RWPE1 (cell line): ENCODE measurements at regions not wholly inside any gene's neighbourhood (a gene's known extent, or its start where the extent isn't known, plus 50 kb on each side); places are given as distances from the start of the nearest gene placed in this dataset.
"Not testable (repeated sequence)": the region's sequence is repeated elsewhere in the genome, so short reads cannot be mapped to it uniquely, and the experiment has no call there.

Source experiments
- CTCF ChIA-PET: fragments of 350-600 bp; sonication (Branson Sonifier 250); formaldehyde crosslinking; extraction: SDS; loops from one replicate; lab custom pipeline; 2021; lab: Yijun Ruan, JAX
- POLR2A ChIA-PET: fragments of 400-600 bp; formaldehyde crosslinking; extraction: SDS; loops from one replicate; lab custom pipeline; 2020; ENCODE audit warnings: antibody characterized with exemption; ENCODE audit not compliant: low non-redundant PET; lab: Yijun Ruan, JAX
- DNase-seq: peaks from one replicate; pipeline ENCODE4 v3.0.0; 2012; ENCODE audit warnings: low spot score
- H3K27ac ChIP-seq: fragments of 450-650 bp; 2 replicates; pipeline ENCODE4 v1.5.1; 2017
- TF ChIP-seq, protein P1 (sequence below): fragments of 450-650 bp; conservative IDR thresholded peaks from 2 replicates; pipeline ENCODE4 v1.5.1; 2017; ENCODE audit warnings: low read depth, mild to moderate bottlenecking

DNA sequence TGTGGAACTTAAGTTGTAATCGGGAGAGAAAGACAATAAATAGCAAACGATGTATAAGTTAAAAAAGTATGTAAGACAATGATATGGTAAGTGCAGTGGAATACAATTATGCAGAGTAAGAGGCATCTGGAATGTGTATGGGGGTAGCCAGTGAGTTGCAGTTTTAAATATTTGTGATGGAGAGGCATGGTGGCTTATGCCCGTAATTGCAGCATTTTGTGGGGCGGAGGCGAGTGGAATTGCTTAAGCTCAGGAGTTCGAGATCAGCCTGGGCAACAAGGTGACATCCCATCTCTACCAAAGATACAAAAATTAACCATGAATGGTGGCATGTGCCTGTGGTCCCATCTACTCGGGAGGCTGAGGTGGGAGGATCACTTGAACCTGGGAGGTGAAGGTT is 52.5 kb upstream of the WDFY3 start:
- no peak overlapping the region for H3K27ac ChIP-seq
- TF ChIP-seq, protein P1, sequence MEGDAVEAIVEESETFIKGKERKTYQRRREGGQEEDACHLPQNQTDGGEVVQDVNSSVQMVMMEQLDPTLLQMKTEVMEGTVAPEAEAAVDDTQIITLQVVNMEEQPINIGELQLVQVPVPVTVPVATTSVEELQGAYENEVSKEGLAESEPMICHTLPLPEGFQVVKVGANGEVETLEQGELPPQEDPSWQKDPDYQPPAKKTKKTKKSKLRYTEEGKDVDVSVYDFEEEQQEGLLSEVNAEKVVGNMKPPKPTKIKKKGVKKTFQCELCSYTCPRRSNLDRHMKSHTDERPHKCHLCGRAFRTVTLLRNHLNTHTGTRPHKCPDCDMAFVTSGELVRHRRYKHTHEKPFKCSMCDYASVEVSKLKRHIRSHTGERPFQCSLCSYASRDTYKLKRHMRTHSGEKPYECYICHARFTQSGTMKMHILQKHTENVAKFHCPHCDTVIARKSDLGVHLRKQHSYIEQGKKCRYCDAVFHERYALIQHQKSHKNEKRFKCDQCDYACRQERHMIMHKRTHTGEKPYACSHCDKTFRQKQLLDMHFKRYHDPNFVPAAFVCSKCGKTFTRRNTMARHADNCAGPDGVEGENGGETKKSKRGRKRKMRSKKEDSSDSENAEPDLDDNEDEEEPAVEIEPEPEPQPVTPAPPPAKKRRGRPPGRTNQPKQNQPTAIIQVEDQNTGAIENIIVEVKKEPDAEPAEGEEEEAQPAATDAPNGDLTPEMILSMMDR, result no peak
- POLR2A ChIA-PET, result no interaction called here
- CTCF ChIA-PET, result interaction anchor here (0.6 kb wide), 1 partner anchor 1024 kb away, joined by 4 read pairs; no protein-coding TSS in a partner anchor
- DNase-seq, result no peak

DNA sequence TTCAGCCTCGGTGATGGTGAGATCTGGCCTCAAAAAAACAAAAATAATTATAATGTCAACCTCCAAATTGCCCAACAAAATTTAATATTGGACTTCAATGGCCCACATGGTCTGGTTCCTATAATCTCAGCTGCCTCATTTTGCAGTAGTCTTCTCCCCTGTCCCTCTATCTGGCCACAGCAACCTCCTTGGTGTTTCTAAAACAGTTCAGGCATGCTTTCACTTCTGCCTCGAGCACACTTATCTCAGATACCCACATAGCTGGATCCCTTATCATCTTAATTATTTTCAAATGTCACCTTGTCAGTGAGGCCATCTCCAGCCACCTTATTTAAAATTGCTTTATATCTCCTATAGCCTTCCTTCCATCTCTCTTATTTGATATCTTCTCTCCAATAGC is 52.9 kb upstream of the WDFY3 start:
- TF ChIP-seq, protein P1, result no peak
- ChIA-PET CTCF (interaction anchor here (0.6 kb wide), 1 partner anchor 1025 kb away, joined by 4 read pairs; no protein-coding TSS in a partner anchor), POLR2A (no interaction called here)

DNA sequence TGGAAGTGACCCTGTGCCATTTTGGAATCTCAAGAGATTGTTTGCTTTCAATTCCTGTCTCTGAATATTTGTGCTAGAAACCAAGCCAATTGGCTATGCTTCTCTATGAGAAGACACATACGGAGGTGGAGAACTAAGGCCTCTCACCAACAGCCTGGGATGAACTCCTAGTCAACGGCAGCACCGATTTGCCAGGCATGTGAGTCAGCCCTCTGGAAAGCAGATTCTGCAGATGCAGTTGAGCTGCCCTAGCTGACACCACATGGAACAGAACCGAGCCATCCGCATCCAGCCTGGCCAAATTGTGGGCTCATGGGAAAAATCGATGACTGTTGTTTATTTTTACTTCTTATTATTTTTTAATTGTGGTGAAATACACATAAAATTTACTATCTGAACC is 58.2 kb upstream of the WDFY3 start:
- TF ChIP-seq, protein P1, result no peak
- ChIA-PET POLR2A (no interaction called here), CTCF (interaction anchor here (0.6 kb wide), 1 partner anchor 701 kb away, joined by 3 read pairs; no protein-coding TSS in a partner anchor)

More for the DNA sequence above, 52.9 kb upstream of the WDFY3 start:
- no peak overlapping the region for H3K27ac ChIP-seq
- DNase-seq, result no peak

DNA sequence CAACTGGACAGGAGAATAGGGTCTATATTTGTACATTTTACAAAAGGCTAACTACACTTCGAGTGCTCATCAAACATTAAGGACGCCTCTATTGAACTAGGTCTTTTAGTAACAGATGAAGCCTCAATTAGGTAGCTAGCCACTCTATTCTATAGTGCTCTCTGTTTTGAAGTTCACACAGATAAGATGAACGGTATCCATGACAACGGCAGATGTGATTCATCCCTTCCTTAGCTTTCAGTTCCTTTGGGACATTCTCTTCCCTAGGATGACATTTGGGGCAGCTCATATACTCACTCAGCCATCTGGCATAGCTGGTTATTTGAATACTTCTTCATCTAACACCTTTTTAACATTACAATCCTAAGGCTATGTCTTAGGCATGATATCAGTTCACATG is 62.4 kb upstream of the WDFY3 start:
- DNase-seq, result no peak
- CTCF ChIA-PET, result no interaction called here
- no peak overlapping the region for H3K27ac ChIP-seq
- TF ChIP-seq, protein P1, result no peak
- POLR2A ChIA-PET, result no interaction called here

More for the DNA sequence above, 58.2 kb upstream of the WDFY3 start:
- DNase-seq, result no peak
- H3K27ac ChIP-seq, result no peak overlapping the region

DNA sequence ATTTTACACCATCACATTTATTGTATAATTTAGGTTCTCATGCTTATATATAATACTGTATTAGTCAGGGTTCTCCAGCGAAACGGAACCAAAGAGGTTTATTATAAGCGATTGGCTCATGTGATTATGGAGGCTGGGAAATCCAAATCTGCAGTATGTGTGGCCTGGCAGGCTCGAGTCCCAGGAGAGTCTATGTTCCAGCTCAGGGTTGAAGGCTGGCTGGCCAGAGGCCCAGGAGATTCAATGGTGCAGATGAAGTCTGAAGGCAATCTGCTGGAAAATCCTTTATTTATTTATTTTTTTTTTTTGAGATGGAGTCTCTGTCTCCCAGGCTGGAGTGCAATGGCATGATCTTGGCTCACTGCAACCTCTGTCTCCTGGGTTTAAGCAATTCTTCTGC is 63.0 kb upstream of the WDFY3 start:
- DNase-seq, result no peak
- ChIA-PET POLR2A (no interaction called here), CTCF (no interaction called here)
- TF ChIP-seq, protein P1, result no peak
- H3K27ac ChIP-seq, result no peak overlapping the region

DNA sequence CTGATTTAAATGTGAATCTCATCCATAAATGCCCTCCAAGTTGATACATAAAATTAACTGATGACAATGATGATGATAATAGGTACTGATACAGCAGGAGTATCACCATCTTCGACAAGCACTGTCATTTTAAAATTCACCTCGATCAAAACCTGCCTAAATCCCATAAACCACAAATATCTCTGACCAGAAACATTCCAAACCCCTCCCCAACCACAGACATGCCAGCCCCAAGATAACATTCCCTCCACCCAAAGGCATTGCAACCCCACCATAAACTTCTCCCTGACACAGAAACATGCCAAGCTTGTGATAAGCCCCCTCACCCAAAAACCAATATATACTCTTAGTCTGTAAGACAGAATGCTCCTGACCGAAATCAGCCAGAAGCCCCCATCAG is 63.7 kb upstream of the WDFY3 start:
- H3K27ac ChIP-seq, result no peak overlapping the region
- TF ChIP-seq, protein P1, result no peak
- ChIA-PET CTCF (no interaction called here), POLR2A (no interaction called here)
- no peak for DNase-seq

DNA sequence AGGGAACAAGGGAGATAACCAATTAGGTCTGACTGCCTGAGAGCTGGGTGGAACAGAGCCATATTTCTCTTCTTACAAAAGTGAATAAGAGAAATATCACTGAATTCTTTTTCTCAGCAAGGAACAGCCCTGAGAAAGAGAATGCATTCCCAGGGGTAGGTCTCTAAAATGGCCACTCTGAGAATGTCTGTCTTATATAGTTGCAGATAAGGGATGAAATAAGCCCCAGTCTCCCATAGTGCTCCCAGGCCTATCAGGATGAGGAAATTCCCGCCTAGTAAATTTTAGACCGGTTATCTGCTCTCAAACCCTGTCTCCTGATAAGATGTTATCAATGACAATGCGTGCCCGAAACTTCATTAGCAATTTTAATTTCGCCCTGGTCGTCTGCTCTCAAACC is 67.3 kb upstream of the WDFY3 start:
- POLR2A ChIA-PET, DNase-seq, H3K27ac ChIP-seq: not testable (repeated sequence)
- CTCF ChIA-PET, result interaction anchor here (0.6 kb wide), 1 partner anchor 340 kb away, joined by 3 read pairs; no protein-coding TSS in a partner anchor
